ENCODE measurements at regions not wholly inside any gene's neighbourhood (a gene's known extent, or its start where the extent isn't known, plus 50 kb on each side); places are given as distances from the start of the nearest gene placed in this dataset.
A peak's percentile ranks its signal among the peaks of the same experiment; 100 is the strongest.
"Not testable (repeated sequence)": the region's sequence is repeated elsewhere in the genome, so short reads cannot be mapped to it uniquely, and the experiment has no call there.

GRCh38 chr4:154907345-154908045 lies 126.4 kb downstream of the RBM46 start:
- not testable (repeated sequence) for DNase-seq (ENCODE audit: low spot score)

DNA sequence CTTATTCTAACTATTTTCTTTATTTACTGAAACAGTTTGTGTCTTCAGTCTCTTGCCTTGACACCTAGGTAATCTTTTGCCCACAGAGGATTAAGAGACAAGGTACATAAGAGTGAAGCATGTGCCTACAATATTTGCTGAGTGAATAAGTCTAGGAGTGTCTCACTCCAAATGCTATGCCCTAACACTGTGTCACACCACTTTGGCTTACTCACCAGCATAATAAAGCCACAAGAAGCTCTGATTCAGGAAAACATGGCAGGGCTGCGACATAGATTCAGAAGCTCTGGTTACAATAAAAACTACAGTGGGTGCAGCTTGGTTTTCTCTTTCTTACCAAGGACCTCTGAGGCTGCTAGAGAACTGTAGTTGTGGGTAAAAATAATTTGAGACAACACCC lies 127.1 kb downstream of the RBM46 start:
- no peak for DNase-seq (ENCODE audit: low spot score)

DNA sequence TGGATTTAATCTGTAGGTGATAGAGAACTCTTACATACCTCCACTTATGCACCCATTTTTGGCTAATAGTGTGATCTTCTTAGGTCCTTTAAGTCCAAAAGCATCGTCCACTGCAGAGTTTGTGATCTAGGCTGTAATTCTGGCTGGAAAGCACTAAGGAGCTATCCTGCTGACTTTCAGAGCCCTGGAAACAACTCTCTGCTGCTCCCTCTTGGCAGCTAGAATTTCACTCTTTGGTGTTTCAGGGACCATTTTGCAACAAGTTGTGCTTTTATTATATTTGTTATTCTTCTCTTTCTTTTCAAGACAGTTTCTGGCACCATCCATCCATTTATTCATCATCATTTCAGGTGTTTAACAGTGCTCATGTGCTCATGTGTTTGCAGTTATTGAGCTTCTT lies 130.0 kb downstream of the RBM46 start:
- DNase-seq (ENCODE audit: low spot score), result no peak

DNA sequence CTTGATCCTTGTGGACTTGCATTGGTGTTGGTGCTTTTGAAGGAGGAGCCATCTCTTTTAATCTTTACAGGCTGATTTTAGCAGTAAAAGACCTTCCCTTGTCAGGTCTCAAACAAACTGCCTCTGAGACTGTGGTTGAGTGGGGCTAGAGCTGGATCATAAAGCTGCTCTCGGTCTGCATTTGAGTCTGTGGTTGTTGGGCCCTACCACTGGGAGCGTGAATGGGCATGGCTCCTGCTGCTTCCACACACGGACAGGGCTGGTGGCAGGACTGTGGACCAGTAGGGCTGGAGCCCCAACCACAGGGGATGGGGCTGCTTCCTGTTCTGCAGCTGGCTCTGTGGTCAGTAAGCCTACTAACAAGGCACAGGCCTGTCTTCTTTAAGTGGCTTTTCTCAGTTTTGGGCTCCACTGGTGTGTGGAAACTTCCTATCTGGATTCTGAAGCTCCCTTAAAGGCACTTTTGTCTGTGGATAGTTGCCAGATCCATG lies 130.6 kb downstream of the RBM46 start:
- DNase-seq (ENCODE audit: low spot score), result no peak

DNA sequence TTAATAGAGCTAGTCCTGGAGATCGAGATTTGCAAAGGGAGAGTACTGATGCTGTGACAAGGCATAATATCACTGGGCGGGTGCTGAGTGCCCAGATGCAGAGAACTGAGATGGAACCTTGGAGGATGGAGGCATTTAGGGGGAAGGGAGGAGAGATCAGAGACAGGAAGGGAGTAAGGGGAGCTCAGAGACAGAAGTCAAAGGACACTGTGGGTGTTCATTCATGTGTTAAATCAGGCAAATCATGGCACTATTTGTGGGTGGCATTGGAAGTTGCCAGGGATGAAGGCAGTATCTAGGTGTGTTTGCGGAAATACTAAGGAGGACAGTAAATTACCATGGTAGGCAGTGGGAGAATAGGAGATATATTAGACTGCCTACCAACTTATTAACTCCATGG lies 135.0 kb downstream of the RBM46 start:
- DNase-seq (ENCODE audit: low spot score), result no peak

GRCh38 chr4:154927126-154927680 lies 146.1 kb downstream of the RBM46 start:
- DNase-seq (ENCODE audit: low spot score), result no peak

DNA sequence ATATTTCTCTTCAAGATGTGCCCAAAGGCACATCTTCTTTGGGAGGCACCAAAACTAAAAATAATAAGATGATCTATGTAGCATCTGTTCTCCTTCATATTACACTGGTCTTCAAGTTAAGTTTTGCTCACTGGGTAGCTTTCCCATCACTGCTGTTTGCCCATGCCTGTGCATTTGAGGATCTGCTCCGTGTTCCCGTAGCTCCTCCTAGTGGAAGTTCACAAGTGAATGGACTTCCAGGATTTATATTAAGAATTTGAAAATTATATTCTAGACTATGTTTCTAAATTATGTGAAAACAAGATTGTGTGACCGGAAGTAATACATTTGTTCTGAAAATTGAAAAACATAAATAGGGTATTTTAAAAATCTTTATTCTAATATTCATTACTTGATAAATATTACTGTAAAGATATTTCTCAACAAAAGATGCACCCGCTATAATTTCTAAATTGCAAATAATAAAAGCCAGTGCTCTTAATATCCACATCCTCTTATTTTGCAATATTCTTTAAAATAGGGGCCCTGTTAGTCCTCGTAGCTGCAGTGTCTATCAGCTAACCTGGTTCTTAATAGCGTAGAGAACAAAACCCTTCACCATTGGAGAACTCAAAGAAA lies 147.7 kb downstream of the RBM46 start:
- DNase-seq (ENCODE audit: low spot score), result peak; percentile 40

GRCh38 chr4:154936873-154937272 lies 155.8 kb downstream of the RBM46 start:
- no peak for DNase-seq (ENCODE audit: low spot score)

- no peak for DNase-seq (ENCODE audit: low spot score)
These were observed 158.8 kb downstream of the RBM46 start for GRCh38 chr4:154939851-154940250.

GRCh38 chr4:154942176-154942575 lies 161.1 kb downstream of the RBM46 start:
- no peak for DNase-seq (ENCODE audit: low spot score)

DNA sequence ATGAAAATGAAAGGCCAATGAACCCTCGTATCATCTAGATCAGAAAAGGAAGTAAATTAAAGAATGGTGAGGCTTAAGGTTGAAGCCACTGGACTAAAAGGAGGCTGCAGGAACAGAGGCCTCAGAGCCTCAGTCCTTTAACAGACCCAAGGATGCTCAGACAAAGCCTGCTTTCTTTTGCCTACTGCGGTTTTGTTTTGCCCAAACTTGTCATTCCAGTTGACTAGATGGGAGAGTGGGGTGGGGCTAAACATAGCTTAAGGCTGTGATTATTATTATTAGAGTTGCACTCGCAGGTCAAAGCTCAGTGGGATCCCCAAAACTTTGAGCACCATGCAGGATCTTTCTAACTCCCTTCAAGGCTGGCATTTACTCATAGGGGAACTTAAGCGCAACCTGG lies 163.9 kb downstream of the RBM46 start:
- DNase-seq (ENCODE audit: low spot score), result no peak

DNA sequence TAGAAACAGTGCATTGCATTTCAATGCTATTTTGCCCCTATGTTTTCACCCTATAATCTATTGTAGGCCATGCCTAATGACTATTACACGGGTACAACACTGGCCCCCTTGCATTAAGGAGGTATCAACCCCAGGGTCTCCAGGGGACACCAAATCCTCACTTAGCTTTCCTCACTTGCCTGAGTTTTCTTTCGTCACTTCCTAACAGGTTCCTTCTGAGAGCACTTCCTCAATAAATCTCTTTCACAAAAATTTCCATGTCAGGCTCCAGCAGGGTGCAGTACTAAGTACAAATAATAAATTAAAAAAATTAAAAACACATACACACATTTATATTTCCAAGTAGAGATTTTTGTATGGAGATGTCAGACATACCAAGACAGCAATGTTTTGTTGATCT lies 165.0 kb downstream of the RBM46 start:
- DNase-seq (ENCODE audit: low spot score), result no peak

DNA sequence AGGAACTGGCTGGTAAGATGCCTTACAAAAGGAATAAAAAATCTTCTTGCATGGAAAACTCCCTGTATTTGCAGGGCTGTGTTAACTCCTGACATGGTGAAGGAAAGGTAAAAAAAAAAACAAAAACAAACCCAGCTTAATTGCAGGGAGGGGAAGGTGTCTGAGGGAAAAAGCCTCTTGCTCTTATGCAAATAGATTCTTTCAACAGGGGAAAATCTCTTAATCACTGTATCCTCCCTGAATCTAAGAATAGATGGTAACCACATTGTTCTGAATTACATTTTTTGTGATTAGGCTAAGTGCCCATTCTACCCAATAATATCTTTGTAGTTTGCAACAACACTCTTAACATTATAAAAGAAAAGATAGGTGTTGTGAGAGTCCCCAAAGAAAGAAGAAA lies 172.6 kb downstream of the RBM46 start:
- DNase-seq (ENCODE audit: low spot score), result no peak

DNA sequence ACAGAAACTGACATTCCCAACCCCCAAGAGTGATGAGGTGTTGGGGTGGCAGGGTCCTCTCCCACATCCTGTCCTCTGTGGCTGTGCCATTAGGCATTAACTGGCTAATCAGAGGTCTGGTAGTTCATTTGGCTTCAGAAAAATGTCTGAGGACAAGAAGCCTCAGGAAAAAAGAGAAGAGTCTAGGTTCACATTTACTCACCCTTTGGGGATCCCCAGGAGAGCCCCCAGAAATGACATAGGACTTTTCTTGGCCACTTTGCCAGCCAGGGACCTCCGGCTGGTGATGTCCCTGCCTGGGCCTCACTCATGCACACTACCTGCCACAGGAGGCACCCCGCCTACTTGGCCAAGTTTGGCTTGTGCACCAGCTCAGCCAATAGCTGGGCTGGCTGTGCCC lies 173.0 kb downstream of the RBM46 start:
- no peak for DNase-seq (ENCODE audit: low spot score)

DNA sequence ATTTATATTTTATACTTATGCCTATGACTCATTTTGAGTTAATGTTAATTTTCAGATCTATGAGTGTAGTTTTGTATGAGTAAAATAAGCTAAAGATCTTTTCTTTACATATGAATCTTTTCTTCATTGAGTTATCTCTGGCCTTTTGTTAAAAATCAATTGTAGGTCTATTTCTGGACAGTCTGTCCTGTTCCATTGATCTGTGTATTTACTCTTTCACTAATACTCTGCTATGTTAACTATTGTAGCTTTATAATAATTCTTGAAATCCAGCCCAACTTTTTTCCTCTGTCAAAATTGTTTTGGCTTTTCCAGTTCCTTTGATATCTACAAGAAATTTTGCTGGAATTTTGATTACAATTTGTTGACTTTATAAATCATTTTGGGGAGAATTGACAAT lies 177.0 kb downstream of the RBM46 start:
- no peak for DNase-seq (ENCODE audit: low spot score)

DNA sequence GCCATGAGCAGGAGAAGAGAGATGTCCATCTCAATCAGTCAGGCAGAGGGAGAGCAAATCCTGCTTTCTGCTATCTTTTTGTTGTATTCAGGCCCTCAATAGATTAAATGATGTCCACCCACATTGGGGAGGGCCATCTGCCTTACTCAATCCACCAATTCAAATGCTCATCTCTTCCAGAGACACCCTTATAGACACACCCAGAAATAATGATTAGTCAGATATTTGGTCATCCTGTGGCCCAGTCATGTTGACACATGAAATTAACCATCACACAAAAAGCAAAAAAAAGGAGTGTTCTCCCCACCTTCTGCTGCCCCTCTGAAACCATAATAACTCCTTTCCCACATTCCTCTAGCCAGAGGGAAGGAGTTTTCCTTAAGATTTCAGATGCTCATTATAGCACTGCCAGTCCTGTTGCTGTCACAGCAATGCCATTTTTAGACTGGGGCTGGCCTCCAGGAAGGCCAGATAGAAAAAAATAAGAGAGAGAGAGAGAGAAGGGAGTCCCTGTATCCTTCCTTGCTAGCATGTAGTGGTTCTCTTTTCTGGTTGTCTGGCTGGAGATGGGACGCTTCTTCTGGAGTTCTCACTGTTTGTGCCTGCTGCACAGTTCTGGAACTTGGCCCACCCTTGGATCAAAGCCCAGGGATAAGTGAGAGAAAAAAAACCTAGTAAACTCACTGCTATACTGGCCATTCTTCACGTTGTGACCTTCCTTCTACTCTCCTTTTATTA lies 177.7 kb downstream of the RBM46 start:
- DNase-seq (ENCODE audit: low spot score), result peak; percentile 46

GRCh38 chr4:154959756-154960155 lies 178.7 kb downstream of the RBM46 start:
- no peak for DNase-seq (ENCODE audit: low spot score)

- no peak for DNase-seq (ENCODE audit: low spot score)
These were observed 179.4 kb downstream of the RBM46 start for GRCh38 chr4:154960476-154960875.

DNA sequence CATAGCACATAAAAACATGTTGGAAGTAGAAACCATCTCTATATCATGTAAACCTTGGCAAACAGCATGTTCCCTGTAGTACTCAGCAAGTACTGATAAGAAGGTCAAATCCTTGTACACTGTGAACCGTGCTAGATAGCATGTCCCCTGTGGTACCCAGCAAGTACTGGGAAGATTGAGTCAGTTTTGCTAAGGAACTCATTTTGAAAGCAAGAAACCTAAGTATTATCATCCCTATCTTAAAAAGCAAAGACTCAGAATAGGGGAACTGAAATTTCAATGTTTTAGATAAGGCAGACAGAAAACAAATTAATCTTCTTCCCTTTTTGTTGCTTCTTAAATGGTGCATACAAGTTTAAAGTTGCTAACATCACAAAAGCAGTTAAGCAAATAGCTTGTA lies 180.2 kb downstream of the RBM46 start:
- no peak for DNase-seq (ENCODE audit: low spot score)

GRCh38 chr4:154973244-154974035 lies 192.4 kb downstream of the RBM46 start:
- DNase-seq (ENCODE audit: low spot score), result no peak

DNA sequence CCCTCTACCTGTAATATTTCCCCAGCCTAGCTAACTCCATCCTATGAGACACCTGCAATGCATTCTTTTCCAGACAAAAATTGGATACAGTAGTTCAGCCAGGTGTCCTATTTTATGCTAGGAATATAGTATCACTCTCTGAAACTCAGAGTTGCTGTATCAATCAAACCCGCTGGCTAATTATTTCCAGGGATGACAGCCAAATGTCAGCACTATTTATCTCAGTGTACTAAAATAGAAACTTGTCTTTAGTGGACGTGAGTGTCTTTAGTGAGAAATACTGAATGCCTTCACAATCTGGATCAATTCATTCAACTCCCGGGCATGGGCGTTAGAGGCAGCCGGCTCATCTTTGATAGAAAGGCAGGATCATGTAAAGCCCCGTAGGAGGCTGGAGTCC lies 196.2 kb downstream of the RBM46 start:
- no peak for DNase-seq (ENCODE audit: low spot score)

Data from Ammon's horn (tissue), 1 donor.